ENCODE measurements at regions not wholly inside any gene's neighbourhood (a gene's known extent, or its start where the extent isn't known, plus 50 kb on each side); places are given as distances from the start of the nearest gene placed in this dataset.

- no peak overlapping the region for H4K91ac ChIP-seq (replicated peaks; ENCODE audit: insufficient read length, low read length)
- H3K79me1 ChIP-seq (ENCODE audit: low read depth, low read length), result no peaks in the 10 kb centered on the region
- no peak overlapping the region for H4K5ac ChIP-seq (ENCODE audit: insufficient read length, low read depth, low read length)
- no peak overlapping the region for H3K4me2 ChIP-seq (ENCODE audit: insufficient read depth in 1 of 2, low read depth in 2 of 2, low read length in 2 of 2)
- H3K79me2 ChIP-seq (ENCODE audit: control insufficient read depth in 1 of 2, insufficient read depth in 2 of 2, low read length in 2 of 2), result no peaks in the 10 kb centered on the region
- no peaks in the 10 kb centered on the region for H3K9me3 ChIP-seq (ENCODE audit: insufficient read depth in 2 of 2, low read depth in 1 of 2, low read length in 1 of 2)
- no peak overlapping the region for H2BK5ac ChIP-seq (ENCODE audit: low read depth, low read length)
- no peak overlapping the region for H3K56ac ChIP-seq (replicated peaks; ENCODE audit: insufficient read length, low read depth, low read length)
- no peak for DNase-seq (ENCODE audit: low read depth in 1 of 2, low spot score in 2 of 2)
- WGBS, 2 experiments (ENCODE audit: extremely low coverage in 1 of 2, insufficient coverage in 1 of 2, insufficient read length in 1 of 2, insufficient replicate concordance in 2 of 2, low coverage in 1 of 2, low lambda C conversion rate in 2 of 2, missing lambda C conversion rate in 1 of 2), result 93% methylated on average over 1 of the region's 1 CpG; no CpG with 5 or more reads in 1 of the 2 experiments
- H3K36me3 ChIP-seq (ENCODE audit: control insufficient read depth in 2 of 4, insufficient read depth in 4 of 4, low read length in 3 of 4), result no peaks in the 10 kb centered on the region
- H3K4me3 ChIP-seq (ENCODE audit: extremely low read depth in 1 of 4, insufficient read depth in 2 of 4, low read depth in 3 of 4, low read length in 4 of 4), result no peak overlapping the region
- CTCF ChIA-PET (ENCODE audit: partially characterized antibody), result interaction anchor here (1.0 to 1.4 kb wide), 2 partner anchors 12 to 71 kb away, joined by 3 read pairs; no protein-coding TSS in a partner anchor
- H3K23me2 ChIP-seq (ENCODE audit: low read depth, low read length), result no peaks in the 10 kb centered on the region
- H3K18ac ChIP-seq (ENCODE audit: extremely low read depth, low read length), result no peak overlapping the region
- no peak overlapping the region for H2BK120ac ChIP-seq (replicated peaks; ENCODE audit: low read depth, low read length)
- no peak for FAIRE-seq
- no peaks in the 10 kb centered on the region for H4K20me1 ChIP-seq (replicated peaks in 1 of 2; ENCODE audit: control insufficient read depth in 1 of 2, insufficient read depth in 2 of 2, low read length in 2 of 2)
- no peak overlapping the region for H2BK15ac ChIP-seq (ENCODE audit: low read length)
- H3K27ac ChIP-seq (ENCODE audit: low read depth, low read length), result no peak overlapping the region
- H3K14ac ChIP-seq (ENCODE audit: insufficient read length), result no peak overlapping the region
- H2BK12ac ChIP-seq (ENCODE audit: low read depth, low read length), result no peak overlapping the region
- H3K4me1 ChIP-seq (replicated peaks in 1 of 4; ENCODE audit: control insufficient read depth in 3 of 4, insufficient read depth in 4 of 4, low read length in 3 of 4), result no peaks in the 10 kb centered on the region
- H2AFZ ChIP-seq (ENCODE audit: low read length), result no peak overlapping the region
- POLR2A ChIA-PET (ENCODE audit: partially characterized antibody), result no interaction called here
- H2BK20ac ChIP-seq (ENCODE audit: low read length), result no peak overlapping the region
- no peak overlapping the region for H3K4ac ChIP-seq (replicated peaks; ENCODE audit: insufficient read length, low read depth, low read length)
- no peak overlapping the region for H3K23ac ChIP-seq (ENCODE audit: insufficient read length)
- no peak overlapping the region for H2AK5ac ChIP-seq (ENCODE audit: low read depth, low read length)
- no peaks in the 10 kb centered on the region for H3K27me3 ChIP-seq (replicated peaks in 1 of 4; ENCODE audit: control insufficient read depth in 3 of 4, extremely low read depth in 1 of 4, insufficient read depth in 3 of 4, low read length in 3 of 4)
- H3K9ac ChIP-seq (replicated peaks in 1 of 4; ENCODE audit: extremely low read depth in 1 of 4, low read depth in 3 of 4, low read length in 3 of 4), result no peak overlapping the region
- no peak overlapping the region for H4K8ac ChIP-seq (ENCODE audit: extremely low read depth, insufficient read depth, low read length)
- TF ChIP-seq GTF2F1 (IDR thresholded peaks at IDR 0.05; ENCODE audit: borderline replicate concordance, low read depth, low read length) (no peak), RBBP5 (IDR thresholded peaks at IDR 0.05; ENCODE audit: borderline replicate concordance, low read depth, low read length) (no peak), BRCA1 (IDR thresholded peaks at IDR 0.05; ENCODE audit: low read depth, low read length) (no peak), E2F6 (IDR thresholded peaks at IDR 0.05) (no peak), TEAD4 (IDR thresholded peaks at IDR 0.05; ENCODE audit: low read depth, low read length) (no peak), SAP30 (IDR thresholded peaks at IDR 0.05; ENCODE audit: insufficient read depth, insufficient replicate concordance, low read length) (no peak), USF2 (IDR thresholded peaks at IDR 0.05; ENCODE audit: low read length) (no peak), HDAC2 (IDR thresholded peaks at IDR 0.05; ENCODE audit: borderline replicate concordance in 1 of 2, low read depth in 2 of 2, low read length in 2 of 2) (no peak), PHF8 (conservative IDR thresholded peaks at IDR 0.05; ENCODE audit: low read depth, low read length) (no peak), CHD1 (IDR thresholded peaks at IDR 0.05; ENCODE audit: low read depth, low read length) (no peak), MAX (IDR thresholded peaks at IDR 0.05) (no peak), POU5F1 (IDR thresholded peaks at IDR 0.05; ENCODE audit: low read depth, low read length) (no peak), SP1 (IDR thresholded peaks at IDR 0.05; ENCODE audit: low read depth, low read length) (no peak)
Measured at GRCh38 chr13:97843189-97843588, 110.3 kb upstream of the IPO5 start.
